AG04450 (cell line): ENCODE measurements at regions not wholly inside any gene's neighbourhood (a gene's known extent, or its start where the extent isn't known, plus 50 kb on each side); places are given as distances from the start of the nearest gene placed in this dataset.

Experiments used
- CTCF ChIA-PET: fragments of 300-600, 350-600 bp; formaldehyde crosslinking; extraction: SDS; loops from one replicate; lab custom pipeline; 2022; ENCODE audit warnings: antibody characterized with exemption, inconsistent platforms; lab: Charles Lee
- POLR2A ChIA-PET: fragments of 350-600 bp; formaldehyde crosslinking; extraction: SDS; loops from one replicate; lab custom pipeline; 2021; ENCODE audit warnings: antibody characterized with exemption, inconsistent platforms; lab: Yijun Ruan, JAX
- DNase-seq: peaks from one replicate; pipeline ENCODE4 v3.0.0-alpha.2; 2011; ENCODE audit warnings: low read depth, low spot score
- H3K27ac ChIP-seq: one replicate; pipeline ENCODE4 v1.5.1; 2012; ENCODE audit warnings: low read depth, low read length, control low read depth
- H3K27me3 ChIP-seq: one replicate; pipeline ENCODE4 v1.6.0; 2012; ENCODE audit warnings: low read length; ENCODE audit not compliant: control insufficient read depth, insufficient read depth
- H3K4me3 ChIP-seq: 2 replicates; pipeline ENCODE4 v1.5.1; 2011; ENCODE audit warnings: mild to moderate bottlenecking, low read depth, low read length, control low read depth
- H3K9me3 ChIP-seq: 2 replicates; pipeline ENCODE4 v1.5.1; 2012; ENCODE audit warnings: low read length; ENCODE audit not compliant: control insufficient read depth, insufficient read depth
- TF ChIP-seq, protein P1 (sequence below): IDR thresholded peaks from 2 replicates; pipeline ENCODE4 v1.5.1; 2011; ENCODE audit warnings: low read depth, low read length, control low read depth, inconsistent platforms

DNA sequence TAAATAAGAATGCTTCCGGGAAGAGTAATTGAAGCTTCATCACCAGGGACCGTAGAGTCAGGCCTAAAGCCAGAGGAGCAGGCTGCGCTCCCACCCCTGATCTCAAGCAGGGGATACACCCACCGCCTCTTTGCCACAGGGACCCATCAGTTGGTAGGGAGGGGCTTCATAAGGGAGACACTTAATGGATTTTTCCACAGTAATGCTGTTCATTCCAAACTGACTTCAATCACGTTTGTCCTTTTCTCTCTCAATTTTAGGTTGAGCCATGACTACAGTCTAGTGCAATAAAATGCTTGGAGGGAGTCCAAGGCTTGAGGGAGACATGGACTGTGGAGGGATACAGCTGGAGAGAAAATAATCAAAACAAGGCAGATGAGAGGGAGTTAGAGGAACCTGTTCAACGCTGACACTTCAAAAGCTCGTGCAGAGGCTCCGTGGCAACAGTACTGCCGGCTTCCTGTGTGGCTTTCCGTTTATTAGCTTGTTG is 111.5 kb downstream of the SEC16B start:
- no peaks in the 10 kb centered on the region for H3K9me3 ChIP-seq
- TF ChIP-seq, protein P1, sequence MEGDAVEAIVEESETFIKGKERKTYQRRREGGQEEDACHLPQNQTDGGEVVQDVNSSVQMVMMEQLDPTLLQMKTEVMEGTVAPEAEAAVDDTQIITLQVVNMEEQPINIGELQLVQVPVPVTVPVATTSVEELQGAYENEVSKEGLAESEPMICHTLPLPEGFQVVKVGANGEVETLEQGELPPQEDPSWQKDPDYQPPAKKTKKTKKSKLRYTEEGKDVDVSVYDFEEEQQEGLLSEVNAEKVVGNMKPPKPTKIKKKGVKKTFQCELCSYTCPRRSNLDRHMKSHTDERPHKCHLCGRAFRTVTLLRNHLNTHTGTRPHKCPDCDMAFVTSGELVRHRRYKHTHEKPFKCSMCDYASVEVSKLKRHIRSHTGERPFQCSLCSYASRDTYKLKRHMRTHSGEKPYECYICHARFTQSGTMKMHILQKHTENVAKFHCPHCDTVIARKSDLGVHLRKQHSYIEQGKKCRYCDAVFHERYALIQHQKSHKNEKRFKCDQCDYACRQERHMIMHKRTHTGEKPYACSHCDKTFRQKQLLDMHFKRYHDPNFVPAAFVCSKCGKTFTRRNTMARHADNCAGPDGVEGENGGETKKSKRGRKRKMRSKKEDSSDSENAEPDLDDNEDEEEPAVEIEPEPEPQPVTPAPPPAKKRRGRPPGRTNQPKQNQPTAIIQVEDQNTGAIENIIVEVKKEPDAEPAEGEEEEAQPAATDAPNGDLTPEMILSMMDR = no peak
- H3K27me3 ChIP-seq = no peaks in the 10 kb centered on the region
- no peak overlapping the region for H3K4me3 ChIP-seq
- ChIA-PET POLR2A (no interaction called here), CTCF (interaction anchor here (2.2 kb wide), 1 partner anchor 8 kb away, joined by 7 read pairs; no protein-coding TSS in a partner anchor)
- H3K27ac ChIP-seq = peak overlapping the region; percentile 11
- DNase-seq = no peak

DNA sequence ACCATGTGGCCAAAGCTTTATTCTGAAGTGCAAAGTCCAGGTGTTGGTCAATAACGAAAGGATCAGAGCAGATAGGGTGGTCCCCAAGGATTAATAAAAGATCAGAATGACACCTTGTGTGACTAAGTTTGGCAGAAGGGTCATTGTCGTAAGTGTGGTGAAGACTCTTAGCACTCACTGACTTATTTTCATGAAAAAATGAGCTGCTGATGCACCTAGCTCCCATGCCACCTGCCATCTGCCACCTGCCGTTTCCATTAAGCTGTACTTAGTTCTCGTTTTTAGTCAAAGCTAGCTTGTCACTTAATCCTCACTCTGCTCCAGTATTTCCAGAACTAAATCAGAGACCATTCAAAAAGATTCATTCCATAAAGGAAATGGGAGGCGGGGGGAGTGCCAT is 112.6 kb downstream of the SEC16B start:
- ChIA-PET POLR2A (no interaction called here), CTCF (interaction anchor here (0.7 kb wide), 1 partner anchor 30 kb away, joined by 3 read pairs; no protein-coding TSS in a partner anchor)
- no peak overlapping the region for H3K27ac ChIP-seq
- TF ChIP-seq, protein P1 = no peak
- H3K27me3 ChIP-seq = no peaks in the 10 kb centered on the region
- H3K9me3 ChIP-seq = no peaks in the 10 kb centered on the region
- no peak for DNase-seq
- H3K4me3 ChIP-seq = no peak overlapping the region

DNA sequence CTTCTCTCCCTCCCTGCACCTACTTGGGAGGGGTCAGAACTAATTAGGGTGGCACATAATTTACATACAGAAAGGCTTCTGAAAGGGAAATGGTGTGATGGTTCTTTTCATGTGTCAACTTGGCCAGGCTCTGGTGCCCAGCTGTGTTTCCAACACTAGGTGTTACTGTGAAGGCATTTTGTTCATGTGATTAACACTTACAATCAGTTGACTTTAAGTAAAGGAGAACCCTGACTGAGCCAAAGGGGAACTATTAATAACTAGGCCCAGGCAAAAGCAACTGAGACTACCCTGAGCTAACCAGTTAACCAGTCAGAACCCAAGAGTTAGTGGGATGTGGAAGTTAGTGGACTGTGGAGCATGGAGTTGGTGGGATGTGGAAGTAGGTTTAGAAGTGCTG is 114.9 kb downstream of the SEC16B start:
- no peak overlapping the region for H3K4me3 ChIP-seq
- H3K9me3 ChIP-seq = no peaks in the 10 kb centered on the region
- no peaks in the 10 kb centered on the region for H3K27me3 ChIP-seq
- CTCF ChIA-PET = no interaction called here
- no peak for DNase-seq
- TF ChIP-seq, protein P1 = no peak
- POLR2A ChIA-PET = interaction anchor here (0.7 kb wide), 1 partner anchor 79 kb away, joined by 8 read pairs; no protein-coding TSS in a partner anchor
- no peak overlapping the region for H3K27ac ChIP-seq

DNA sequence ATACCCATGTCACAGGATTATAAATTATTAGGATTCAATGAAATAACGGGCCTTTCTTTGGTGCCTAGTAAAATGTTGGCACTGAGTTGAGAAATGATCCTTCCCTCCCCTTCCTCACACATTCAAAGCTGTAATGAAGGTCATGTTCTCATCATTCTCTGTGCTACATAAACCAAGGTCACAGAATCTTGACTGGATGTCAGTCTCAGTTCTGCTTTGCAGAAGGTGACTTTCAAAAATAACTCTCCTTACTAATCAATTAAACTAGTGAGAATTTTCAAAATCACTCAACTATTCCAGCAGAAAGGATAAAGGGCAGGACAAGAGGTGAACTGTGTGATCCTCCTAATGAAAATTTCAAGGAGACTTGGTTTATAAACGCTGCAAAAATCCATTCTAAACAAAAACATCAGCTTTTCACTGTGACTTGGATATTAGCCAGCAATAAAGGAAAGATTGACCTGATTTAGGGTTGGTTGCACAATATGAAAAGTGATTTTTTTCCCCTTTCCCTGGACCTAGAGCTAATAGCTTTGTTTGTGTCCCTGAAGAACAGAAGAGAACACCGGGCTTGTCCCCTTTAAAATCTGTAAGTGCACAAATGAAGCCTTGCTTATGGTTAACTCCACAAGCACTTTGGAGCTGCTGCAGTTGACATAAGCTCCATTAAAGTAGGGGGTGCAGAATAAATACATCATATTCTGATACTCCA is 120.1 kb downstream of the SEC16B start:
- H3K9me3 ChIP-seq = no peaks in the 10 kb centered on the region
- no peak overlapping the region for H3K27ac ChIP-seq
- H3K4me3 ChIP-seq = no peak overlapping the region
- DNase-seq = no peak
- no peaks in the 10 kb centered on the region for H3K27me3 ChIP-seq
- TF ChIP-seq, protein P1 = no peak
- CTCF ChIA-PET = interaction anchor here (0.7 to 1.8 kb wide), 2 partner anchors 10 to 64 kb away, joined by 3 to 7 read pairs; no protein-coding TSS in a partner anchor
- POLR2A ChIA-PET = no interaction called here

DNA sequence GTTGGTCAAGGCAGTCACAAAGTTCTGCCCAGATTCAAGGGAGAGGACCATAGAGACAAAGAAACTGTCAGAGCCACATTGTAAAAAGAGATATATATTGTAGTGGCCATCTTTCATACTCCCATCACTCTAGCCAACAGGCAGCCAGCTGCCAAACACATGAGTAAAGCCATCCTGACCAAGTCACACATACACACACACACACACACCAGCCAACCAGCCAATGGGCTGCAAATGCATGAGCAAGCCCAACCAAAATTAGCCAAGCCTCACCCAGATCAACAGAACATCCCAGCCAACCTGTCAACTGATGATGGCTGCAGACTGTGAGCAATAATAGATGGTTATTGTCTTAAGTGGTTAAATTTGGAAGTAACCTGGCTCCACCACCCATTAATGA is 120.7 kb downstream of the SEC16B start:
- ChIA-PET POLR2A (no interaction called here), CTCF (interaction anchor here (1.8 kb wide), 1 partner anchor 10 kb away, joined by 7 read pairs; no protein-coding TSS in a partner anchor)
- Histone ChIP-seq H3K27me3 (no peaks in the 10 kb centered on the region), H3K9me3 (no peaks in the 10 kb centered on the region), H3K27ac (no peak overlapping the region), H3K4me3 (no peak overlapping the region)
- DNase-seq = no peak
- TF ChIP-seq, protein P1 = no peak
